ENCODE measurements at regions not wholly inside any gene's neighbourhood (a gene's known extent, or its start where the extent isn't known, plus 50 kb on each side); places are given as distances from the start of the nearest gene placed in this dataset.
"Not testable (repeated sequence)": the region's sequence is repeated elsewhere in the genome, so short reads cannot be mapped to it uniquely, and the experiment has no call there.

- DNase-seq = not testable (repeated sequence)
Observed at GRCh38 chr6:8619408-8619807, 184.1 kb upstream of the SLC35B3 start.

- no peak for DNase-seq
Observed at GRCh38 chr6:8608737-8609136, 173.4 kb upstream of the SLC35B3 start.

GRCh38 chr6:8589941-8590729, 154.8 kb upstream of the SLC35B3 start:
- no peak for DNase-seq

GRCh38 chr6:8588176-8588575, 152.8 kb upstream of the SLC35B3 start:
- no peak for DNase-seq

- no peak for DNase-seq
Observed at GRCh38 chr6:8583291-8583690, 147.9 kb upstream of the SLC35B3 start.

- DNase-seq = no peak
Observed at GRCh38 chr6:8579372-8579771, 144.0 kb upstream of the SLC35B3 start.

- DNase-seq = no peak
Observed at GRCh38 chr6:8578006-8578405, 142.7 kb upstream of the SLC35B3 start.

GRCh38 chr6:8574749-8575468, 139.6 kb upstream of the SLC35B3 start:
- no peak for DNase-seq

GRCh38 chr6:8574311-8574710, 139.0 kb upstream of the SLC35B3 start:
- no peak for DNase-seq

GRCh38 chr6:8570256-8570920, 135.0 kb upstream of the SLC35B3 start:
- DNase-seq = no peak

- DNase-seq = no peak
Observed at GRCh38 chr6:8562125-8562524, 126.8 kb upstream of the SLC35B3 start.

GRCh38 chr6:8558953-8559352, 123.6 kb upstream of the SLC35B3 start:
- DNase-seq = no peak

GRCh38 chr6:8557014-8557748, 121.8 kb upstream of the SLC35B3 start:
- DNase-seq = no peak

- no peak for DNase-seq
Observed at GRCh38 chr6:8556370-8557013, 121.1 kb upstream of the SLC35B3 start.

GRCh38 chr6:8551993-8552392, 116.6 kb upstream of the SLC35B3 start:
- DNase-seq = no peak

- no peak for DNase-seq
Observed at GRCh38 chr6:8551386-8551785, 116.0 kb upstream of the SLC35B3 start.

- no peak for DNase-seq
Observed at GRCh38 chr6:8549074-8549790, 113.9 kb upstream of the SLC35B3 start.

GRCh38 chr6:8546496-8546895, 111.2 kb upstream of the SLC35B3 start:
- no peak for DNase-seq

- DNase-seq = no peak
Observed at GRCh38 chr6:8545336-8545735, 110.0 kb upstream of the SLC35B3 start.

GRCh38 chr6:8543714-8544113, 108.4 kb upstream of the SLC35B3 start:
- no peak for DNase-seq

- DNase-seq = no peak
Observed at GRCh38 chr6:8539453-8539852, 104.1 kb upstream of the SLC35B3 start.

GRCh38 chr6:8536122-8536521, 100.8 kb upstream of the SLC35B3 start:
- no peak for DNase-seq
